Right renal cortex interstitium (tissue), 3 donors: ENCODE measurements at regions not wholly inside any gene's neighbourhood (a gene's known extent, or its start where the extent isn't known, plus 50 kb on each side); places are given as distances from the start of the nearest gene placed in this dataset.
"Not testable (repeated sequence)": the region's sequence is repeated elsewhere in the genome, so short reads cannot be mapped to it uniquely, and the experiment has no call there.

Experiments
- DNase-seq, 3 donors: peaks; one replicate each; pipeline ENCODE4 v3.0.0-alpha.2; 2013; ENCODE audit warnings: low read depth in 3 of 3, low spot score in 2 of 3

DNA sequence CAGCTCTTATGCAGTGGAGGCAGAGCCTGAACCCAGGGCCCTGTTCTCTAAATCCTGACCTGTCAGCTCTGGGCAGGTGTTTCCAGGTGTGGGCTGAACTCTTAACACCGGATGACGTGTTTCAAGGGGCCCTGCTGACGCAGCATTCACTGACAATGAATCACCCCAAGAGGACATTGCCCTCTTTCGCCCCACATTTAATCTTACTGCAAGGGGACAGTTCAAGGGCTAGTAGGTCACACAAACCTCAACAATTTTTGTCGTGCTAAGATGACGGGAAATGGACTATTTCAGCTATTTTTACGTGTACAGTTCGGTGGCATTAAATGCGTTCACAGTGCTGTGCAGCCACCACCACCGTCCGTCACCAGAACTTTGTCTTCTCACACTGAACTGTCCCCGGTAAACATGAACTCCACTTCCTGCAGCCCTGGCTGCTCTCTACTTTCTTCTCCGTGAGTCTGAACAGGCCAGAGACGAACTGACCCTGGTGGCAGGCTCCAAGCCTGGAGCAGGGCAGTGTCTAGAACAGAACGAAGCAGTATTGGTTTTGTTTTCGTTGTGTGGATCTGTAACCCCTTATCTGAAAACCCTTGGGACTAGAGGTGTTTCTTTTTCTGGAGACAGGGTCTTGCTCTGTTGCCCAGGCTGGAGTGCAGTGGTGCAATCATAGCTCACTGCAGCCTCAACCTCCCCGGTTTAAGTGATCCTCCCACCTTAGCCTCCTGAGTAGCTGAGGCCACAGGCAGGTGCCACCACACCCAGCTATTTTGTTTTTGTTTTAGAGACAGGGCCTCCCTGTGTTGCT is 88.4 kb upstream of the CIBAR2 start:
- no peak for DNase-seq

DNA sequence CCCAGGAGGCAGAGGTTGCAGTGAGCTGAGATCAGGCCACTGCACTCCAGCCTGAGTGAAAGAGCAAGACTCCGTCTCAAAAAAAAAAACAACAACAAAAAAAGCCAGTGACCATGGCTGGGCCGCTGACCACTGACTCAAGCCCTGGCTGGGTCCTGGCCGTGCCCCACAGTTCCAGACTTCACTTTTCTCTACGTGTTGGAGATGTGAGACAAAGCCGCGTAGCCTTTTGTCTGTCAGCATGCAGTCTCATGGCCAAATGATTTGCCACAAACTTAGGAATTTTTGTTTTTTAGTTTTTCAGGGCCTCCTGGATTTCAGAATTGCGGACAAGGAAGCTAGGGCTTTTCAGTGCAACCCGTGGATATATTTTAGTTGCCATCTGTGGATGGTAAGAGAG is 89.3 kb upstream of the CIBAR2 start:
- DNase-seq: no peak

DNA sequence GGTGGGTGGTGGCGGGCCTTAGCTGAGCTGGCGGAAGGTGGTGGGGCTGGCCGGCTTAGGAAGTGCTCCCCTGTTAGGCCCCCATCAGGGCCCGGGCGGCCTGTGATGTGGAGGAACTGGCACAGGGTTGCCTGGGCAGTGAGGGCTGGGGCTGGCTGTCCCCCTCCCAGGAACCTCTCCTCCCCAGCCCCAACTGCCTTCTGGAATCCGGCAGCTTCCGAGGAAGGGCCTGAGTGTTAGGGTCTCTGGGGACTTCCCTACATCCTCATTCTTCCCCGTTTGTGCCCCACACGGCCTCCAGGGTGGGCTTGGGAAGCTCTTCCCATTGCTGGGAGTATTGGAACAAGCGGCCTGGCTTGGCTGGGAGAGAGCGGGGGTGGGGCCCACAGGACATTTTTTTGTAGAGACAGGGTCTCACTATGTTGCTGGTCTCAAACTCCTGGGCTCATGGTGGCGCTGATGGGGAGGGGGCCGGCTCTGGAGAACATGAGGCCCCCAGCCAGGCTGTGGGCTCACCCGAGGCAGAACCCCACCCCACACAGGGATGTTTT is 89.9 kb upstream of the CIBAR2 start:
- no peak for DNase-seq

DNA sequence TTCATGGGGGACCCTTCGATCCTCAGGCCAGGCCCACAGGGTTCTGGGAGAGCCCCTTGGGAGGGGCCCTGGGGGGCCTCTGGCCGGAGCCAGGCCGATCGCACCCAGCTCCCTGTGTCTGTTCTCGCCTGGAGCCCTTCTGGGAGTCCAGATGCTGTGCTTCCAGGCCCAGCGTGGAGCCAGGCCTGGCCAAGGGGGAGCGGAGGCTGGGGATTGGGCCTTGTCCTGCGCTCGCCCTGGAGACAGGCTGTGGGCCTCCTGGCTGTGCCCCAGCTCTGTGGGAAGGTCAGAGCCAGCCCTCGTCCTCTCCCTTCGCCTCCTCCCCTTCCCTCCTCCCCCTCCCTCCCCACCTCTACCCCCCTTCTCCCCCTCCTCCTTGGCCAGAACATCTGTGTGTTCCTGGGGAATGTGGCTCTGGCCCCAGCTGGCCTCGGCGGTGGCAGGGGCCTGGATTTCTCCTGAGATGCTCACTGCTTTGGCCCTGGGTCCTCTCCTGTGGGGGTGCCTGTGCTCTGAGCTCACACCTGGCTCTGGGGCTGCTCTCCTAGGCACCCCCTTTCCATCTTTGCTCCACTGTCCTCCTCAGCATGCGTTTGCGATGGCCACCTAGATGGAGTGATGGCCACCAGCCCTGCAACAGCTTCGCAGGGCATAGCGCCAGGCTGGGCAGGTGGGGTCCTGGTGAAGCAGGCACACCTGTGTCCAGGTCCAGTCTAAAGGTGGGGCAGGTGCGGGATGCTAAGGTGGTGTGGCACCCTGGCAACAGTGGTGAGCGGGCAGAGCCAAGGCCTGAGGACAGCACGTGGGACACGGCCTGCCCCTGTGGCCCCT is 90.6 kb upstream of the CIBAR2 start:
- no peak for DNase-seq

DNA sequence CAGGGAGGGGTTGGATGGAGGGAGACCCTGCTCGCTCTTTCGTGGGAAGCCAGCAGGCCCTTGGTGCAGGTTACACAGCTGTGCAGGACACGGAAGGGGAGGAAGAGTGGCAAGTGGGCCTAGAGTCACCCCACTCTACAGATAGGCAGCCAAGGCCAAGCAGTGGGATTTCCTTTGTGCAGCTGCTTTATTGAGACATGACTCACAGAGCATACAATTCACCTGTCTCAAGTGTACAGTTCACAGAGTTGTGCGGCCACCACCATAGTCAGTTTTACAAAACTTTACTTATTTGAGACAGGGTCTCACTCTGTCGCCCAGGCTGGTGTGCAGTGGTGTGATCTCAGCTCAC is 91.2 kb upstream of the CIBAR2 start:
- no peak for DNase-seq

DNA sequence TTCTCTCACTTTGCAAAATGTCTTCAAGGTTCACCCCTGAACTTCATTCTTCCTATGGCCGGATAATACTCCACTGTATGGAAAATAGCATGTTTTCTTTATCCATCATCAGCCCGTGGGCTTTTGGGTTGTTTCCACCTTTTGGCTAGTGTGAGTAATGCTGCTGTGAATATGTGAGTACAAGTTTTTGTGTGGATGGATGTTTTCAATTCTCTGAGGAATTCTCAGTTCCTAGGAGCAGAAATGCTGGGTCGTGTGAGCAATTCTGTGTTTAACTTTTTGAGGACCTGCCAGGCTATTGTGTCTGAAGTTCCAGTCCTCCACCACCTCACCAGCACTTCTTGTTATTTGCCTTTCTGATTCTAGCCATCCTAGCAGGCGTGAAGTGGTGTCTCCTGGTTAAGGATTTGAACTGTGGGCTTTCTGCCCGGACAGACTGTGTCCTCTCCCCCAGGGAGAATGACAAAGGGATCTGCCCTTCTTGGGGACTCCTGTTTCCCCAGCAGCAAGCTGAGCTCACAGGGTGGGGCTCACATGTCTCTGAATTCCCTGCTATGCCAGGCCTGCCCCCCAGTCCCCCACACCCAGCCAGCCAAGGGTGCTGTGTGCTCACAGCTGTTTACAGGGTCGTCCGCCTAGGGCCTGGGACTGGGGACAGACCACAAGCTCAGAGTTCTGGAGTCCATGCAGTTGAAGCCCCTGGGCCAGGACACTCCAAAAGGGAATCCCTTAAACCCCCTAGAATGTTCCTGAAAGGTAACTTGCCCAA is 92.2 kb upstream of the CIBAR2 start:
- DNase-seq: no peak

DNA sequence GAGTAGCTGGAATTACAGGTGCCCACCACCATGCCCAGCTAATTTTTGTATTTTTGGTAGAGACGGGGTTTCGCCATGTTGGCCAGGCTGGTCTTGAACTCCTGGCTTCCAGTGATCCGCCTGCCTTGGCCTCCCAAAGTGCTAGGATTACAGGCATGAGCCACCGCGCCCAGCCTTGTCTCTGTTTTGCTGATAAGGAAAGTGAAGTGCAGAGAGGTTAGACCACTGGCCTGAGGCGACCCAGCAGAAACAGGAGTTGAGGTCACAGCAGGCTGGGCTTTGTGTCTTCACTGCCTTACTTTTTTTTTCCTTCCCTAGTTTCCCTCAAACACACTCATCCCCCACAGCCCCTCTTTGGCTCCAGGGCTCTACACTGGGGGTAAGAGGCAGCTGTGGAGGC is 93.0 kb upstream of the CIBAR2 start:
- not testable (repeated sequence) for DNase-seq

DNA sequence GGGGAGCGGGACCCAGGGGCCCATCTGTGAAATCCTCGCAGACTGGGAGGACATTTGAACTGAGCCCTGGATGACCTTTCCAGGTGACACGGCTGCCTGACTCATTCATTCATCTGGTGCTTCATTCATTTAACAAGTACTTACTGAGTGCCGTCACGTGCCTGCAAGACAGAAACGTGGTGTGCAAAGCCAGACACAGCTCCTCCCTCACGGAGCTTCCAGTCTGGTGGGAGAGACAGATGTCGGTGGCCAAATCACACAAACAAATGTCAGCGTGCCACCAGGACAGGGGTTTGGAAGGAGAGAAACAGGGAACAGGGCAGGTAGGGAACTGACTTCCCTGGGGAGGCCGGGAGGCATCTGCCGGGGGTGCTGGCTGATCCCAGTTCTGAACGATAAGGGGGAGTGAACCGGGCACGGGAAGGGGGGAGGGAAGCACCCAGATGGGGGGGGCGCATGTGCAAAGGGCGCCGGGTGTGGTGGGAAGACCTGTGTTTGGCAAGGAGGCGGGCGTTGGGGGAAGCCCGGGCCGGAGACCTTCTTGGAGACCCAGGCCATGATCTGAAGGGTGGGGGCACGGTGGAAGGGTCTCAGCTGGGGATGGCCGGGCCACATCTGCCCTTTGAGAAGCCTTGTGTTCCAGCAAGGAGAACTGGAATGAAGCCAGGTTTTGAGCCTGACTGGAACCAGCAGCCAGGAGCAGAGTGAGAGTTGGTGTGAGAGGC is 93.6 kb upstream of the CIBAR2 start:
- no peak for DNase-seq

DNA sequence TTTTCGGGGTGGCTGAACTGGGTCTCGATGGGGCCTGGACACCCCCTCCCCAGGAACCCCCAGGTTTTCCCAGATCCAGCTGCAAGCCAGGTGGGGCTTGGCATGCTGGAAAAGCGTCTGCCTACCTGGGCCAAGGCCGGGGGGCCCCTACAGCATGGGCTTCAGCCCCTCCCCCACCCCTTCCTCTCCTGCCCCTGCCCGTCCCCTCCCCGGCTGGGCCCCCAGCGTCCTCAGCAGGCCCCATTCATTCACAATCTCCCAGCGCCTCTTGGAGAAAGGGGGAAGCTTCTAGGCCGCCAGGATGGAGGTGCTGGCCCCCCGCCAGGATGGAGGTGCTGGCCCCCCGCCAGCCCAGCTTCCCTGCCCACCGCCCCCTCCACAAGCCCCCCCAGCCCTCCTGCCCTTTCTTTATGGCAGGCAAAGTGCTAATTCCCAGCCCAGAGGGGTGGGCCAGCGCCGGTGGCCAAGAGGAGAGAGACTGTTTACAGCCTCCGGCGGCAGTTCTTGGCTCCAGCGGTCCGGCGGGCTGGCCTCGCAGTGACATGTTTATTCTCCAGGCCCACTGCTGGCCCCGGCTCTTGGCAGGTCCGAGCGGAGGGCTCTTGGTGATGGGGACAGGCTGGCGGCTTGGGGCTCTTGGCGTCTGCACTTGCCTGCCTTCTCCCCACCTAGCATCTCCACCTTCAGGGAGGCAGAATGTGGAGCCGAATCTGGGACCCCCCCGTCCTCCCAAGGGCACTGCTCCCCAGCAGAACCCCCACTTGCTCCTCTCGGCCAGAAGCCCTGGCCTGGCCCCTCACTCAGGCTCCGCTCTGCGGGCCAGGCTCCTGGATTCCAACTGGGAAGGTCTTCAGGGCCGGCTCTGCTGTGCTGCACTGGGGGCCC is 94.4 kb upstream of the CIBAR2 start:
- no peak for DNase-seq

DNA sequence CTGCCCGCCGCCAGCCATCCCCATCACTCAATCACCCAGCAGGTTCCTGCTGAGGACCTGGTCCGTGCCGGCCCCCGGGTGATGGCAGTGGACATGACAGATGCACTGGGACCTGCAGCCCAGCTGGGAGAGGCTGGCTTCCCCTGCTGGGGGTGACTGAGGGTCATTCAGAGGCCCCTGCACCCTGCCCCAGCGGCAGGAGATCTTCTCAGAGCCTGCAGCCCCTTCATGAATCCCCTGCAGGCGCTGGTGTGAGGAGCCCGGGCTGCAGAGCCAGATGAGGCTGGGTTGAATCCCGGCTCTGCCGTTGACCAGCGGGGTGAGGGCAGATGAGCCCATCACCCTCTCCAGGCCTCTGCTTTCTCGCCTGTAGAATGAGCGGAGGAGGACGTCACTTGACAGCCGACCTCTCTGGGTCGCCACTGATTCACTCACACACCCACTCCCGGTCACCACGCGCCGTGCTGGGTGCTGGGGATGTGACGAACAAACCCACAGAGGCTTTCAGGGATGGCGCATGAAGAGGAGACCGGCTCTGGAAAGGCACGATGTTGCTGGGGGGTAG is 95.2 kb upstream of the CIBAR2 start:
- DNase-seq: no peak

DNA sequence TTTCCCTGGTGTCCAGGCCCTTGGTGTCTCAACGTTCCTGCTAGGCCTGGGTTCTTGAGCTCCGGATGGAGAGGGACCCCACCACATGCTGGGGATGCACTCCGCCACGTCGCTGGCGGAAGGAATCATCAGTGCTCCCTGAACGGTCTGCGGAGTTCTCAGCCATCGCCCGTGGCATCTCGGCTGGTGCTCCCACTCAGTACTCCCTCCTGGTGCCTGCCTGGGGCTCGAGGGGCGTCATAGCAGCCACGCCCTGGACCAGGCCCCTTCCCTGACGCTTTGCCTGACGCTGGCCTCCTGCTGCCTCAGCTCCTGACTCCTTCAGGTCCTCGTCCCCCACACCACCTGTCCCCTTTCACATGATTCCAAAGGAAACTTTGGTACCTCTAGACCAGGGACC is 95.9 kb upstream of the CIBAR2 start:
- DNase-seq: no peak

DNA sequence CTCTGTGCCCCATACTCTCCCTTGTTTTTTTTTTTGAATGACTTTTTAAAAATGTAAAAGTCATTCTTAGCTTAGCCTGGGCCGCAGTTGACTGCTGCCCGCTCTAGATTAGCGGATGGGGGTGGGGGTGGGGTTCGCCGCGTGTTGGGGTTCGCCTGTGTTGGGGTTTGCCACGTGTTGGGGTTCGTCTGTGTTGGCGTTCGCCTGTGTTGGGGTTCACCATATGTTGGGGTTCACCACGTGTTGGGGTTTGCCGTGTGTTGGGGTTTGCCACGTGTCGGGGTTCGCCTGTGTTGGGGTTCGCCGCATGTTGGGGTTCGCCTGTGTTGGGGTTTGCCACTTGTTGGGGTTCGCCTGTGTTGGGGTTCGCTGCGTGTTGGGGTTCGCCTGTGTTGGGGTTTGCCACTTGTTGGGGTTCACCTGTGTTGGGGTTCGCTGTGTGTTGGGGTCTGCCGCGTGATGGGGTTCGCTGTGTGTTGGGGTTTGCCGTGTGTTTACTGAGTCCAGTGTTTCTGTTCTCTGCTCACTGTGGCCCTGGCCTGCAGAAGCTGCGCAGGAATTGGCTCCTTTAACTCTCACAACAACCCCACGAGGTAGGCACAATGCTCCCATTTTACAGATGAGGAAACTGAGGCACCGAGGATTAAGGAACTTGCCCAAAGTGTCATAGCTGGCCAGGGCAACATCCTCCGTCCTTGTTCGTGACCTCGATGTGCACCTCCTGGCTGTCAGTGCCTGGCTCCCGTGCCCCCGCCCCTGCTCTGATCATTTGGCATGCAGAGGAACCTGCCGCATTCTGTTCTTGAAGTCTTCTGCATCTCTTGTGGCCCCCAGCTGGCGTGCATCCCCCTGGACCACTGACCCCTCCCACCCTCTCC is 96.6 kb upstream of the CIBAR2 start:
- no peak for DNase-seq

DNA sequence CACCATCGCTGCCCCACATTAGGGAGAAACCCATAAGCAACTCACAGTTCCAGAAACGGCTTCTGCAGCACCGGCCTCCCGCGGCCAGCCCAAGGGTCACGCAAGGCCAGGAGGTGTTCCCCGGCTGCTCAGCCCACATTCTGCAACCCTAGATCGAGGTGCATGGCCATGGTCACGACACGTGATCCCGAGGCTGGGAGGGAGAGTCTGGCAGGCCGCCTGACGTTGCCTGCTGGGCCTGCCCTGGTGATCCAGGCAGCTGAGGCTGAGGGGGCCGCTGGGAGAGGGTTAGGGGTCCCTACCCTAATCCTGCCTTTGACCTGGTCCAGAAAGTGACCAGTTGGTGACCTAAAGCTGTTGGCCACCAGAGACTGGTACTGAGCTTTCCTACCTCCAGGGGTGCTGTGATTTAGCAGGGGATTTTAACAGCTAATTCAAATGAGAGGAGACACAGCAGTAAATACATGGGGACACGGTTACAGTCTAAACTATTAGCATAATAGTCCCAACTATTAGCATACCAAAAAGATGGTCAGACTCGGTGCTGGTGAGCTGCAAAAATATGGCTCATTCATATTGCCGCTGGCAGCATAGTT is 97.4 kb upstream of the CIBAR2 start:
- DNase-seq: no peak

DNA sequence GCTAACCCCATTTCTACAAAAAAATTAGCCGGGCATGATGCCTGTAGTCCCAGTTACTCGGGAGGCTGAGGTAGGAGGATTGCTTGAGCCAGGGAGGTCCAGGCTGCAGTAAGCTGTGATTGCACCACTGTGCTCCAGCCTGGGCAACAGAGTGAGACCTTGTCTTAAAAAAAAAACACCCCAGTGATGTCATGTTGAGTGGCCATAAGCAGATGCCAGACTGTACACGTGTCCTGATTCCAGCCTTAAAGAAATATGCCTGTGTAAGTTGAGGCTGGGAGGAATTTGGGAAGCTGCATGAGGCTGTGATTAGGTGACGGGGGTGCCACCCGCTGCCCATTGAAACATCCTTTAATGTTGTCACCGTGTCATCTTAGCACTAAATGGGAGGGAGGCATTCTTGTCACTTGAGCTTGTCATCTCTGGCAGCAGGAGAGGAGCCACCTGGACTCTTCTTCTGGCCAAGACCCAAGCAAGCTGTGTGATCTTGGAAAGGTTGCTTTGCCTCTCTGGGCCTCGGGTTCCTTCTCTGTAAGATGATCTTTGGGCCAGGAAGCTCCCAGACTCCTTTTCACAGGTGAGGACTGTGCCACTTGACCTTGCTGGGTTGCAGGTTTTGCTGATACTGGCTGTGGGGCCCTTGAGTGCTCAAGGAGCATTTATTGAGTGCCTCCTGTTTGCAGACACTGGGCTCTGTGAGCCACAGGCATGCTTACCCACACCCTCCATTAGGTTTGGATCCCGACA is 98.3 kb upstream of the CIBAR2 start:
- no peak for DNase-seq

DNA sequence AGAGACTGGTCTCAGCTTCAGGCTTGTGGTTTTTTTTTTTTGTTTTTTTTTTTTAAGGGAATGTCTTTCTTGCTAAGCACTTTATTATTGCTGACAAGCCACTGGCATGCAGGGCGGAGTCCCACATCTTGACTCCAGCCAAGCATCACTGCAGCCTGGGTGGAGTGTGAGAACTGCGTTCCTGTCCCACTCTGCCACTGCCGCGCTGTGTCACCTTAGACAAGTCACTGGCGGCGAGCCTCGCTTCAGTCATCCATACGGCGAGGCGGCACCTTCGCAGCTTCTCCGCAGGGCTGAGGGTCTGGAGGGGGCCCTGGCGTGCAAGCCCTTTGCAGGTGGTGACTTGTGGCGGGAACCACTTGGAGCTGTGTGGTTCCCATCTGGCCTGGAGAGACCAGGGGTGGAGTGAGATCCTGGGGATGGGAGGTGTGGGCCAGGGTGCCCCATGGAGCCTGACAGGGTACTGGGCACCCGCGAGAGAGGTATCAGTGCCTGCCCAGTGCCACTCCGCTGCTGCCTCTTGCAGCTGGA is 99.1 kb upstream of the CIBAR2 start:
- DNase-seq: no peak

DNA sequence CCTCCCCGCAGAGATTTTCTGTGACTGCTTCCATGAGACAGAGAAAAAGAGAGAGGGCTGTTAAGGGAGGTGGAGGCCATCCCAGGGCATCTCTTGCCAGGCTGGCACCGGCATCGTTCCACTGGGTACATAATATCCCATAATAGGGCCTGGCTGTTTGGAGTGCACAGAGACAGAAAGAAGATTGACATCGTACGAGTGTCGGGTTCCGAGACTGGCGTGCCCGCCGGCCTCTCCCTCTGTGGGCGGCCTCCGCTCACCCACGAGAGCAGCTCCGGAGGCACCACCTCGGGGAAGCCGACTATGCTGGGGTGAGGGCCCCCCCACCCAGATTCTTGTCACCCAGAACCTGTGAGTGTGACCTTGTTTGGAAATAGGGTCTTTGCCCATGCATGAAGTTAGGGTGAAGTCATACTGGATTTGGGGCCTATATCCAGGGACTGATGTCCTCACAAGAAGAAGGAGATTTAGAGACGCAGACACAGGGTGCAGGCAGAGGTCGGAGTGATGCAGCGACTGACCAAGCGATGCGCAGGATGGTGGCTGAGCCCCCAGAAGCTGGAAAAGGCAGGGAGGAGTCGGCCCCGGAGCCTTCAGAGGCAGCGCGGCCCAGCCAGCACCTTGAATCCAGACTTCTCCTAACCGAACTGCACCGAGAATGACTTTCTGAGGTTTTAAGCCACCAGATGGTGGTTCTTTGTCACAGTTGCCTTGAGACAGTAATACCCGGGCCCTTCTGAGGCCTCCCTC is 101.8 kb upstream of the CIBAR2 start:
- no peak for DNase-seq
